H9 (cell line): ENCODE measurements at regions not wholly inside any gene's neighbourhood (a gene's known extent, or its start where the extent isn't known, plus 50 kb on each side); places are given as distances from the start of the nearest gene placed in this dataset.

Experiments used
- DNase-seq: peaks from one replicate; pipeline ENCODE4 v3.0.0-alpha.2; 2017
- H2AFZ ChIP-seq: one replicate; pipeline ENCODE4 v1.6.1; 2013; ENCODE audit warnings: mild to moderate bottlenecking, low read length, control low read depth, moderate library complexity
- H2AK5ac ChIP-seq: 2 replicates; pipeline ENCODE4 v1.6.1; 2013; ENCODE audit warnings: low read length, control low read depth, mixed read lengths; ENCODE audit not compliant: insufficient read length
- H2BK120ac ChIP-seq: one replicate; pipeline ENCODE4 v1.6.1; 2013; ENCODE audit warnings: low read depth, mild to moderate bottlenecking, low read length, control low read depth, inconsistent platforms; ENCODE audit not compliant: poor library complexity, severe bottlenecking
- H2BK12ac ChIP-seq: 2 replicates; pipeline ENCODE4 v1.6.1; 2013; ENCODE audit warnings: low read length, control low read depth, mixed read lengths, low read depth; ENCODE audit not compliant: insufficient read length
- H2BK15ac ChIP-seq: 2 replicates; pipeline ENCODE4 v1.6.1; 2013; ENCODE audit warnings: low read depth, low read length, control low read depth
- H2BK20ac ChIP-seq: one replicate; pipeline ENCODE4 v1.6.1; 2013; ENCODE audit warnings: low read depth, mild to moderate bottlenecking, low read length, control low read depth, inconsistent platforms; ENCODE audit not compliant: poor library complexity, severe bottlenecking
- H2BK5ac ChIP-seq: 2 replicates; pipeline ENCODE4 v1.6.1; 2013; ENCODE audit warnings: low read length, control low read depth, mixed read lengths; ENCODE audit not compliant: insufficient read length
- H3K14ac ChIP-seq: 2 replicates; pipeline ENCODE4 v1.6.1; 2013; ENCODE audit warnings: low read length, control low read depth; ENCODE audit not compliant: insufficient read depth
- H3K18ac ChIP-seq: 2 replicates; pipeline ENCODE4 v1.6.1; 2013; ENCODE audit warnings: low read depth, mild to moderate bottlenecking, mixed read lengths, low read length, control low read depth; ENCODE audit not compliant: insufficient read length
- H3K23ac ChIP-seq: 2 replicates; pipeline ENCODE4 v1.6.1; 2013; ENCODE audit warnings: low read length, control low read depth, mixed read lengths, low read depth; ENCODE audit not compliant: insufficient read length
- H3K23me2 ChIP-seq: 2 replicates; pipeline ENCODE4 v1.6.1; 2013; ENCODE audit warnings: low read depth, mild to moderate bottlenecking, mixed read lengths, low read length, control low read depth; ENCODE audit not compliant: insufficient read length, poor library complexity, severe bottlenecking
- H3K27ac ChIP-seq: 2 replicates; pipeline ENCODE4 v1.5.1; 2013; ENCODE audit warnings: low read length, control low read depth, mixed read lengths, low read depth; ENCODE audit not compliant: insufficient read length
- H3K27me3 ChIP-seq: 2 replicates; pipeline ENCODE4 v1.6.1; 2013; ENCODE audit warnings: low read length, control low read depth, inconsistent platforms; ENCODE audit not compliant: insufficient read depth
- H3K4ac ChIP-seq: 2 replicates; pipeline ENCODE4 v1.6.1; 2013; ENCODE audit warnings: low read depth, mild to moderate bottlenecking, control low read depth, inconsistent platforms, low read length, moderate library complexity
- H3K4me1 ChIP-seq: 2 replicates; pipeline ENCODE4 v1.6.1; 2013; ENCODE audit warnings: low read length, control low read depth, inconsistent platforms; ENCODE audit not compliant: insufficient read depth
- H3K4me2 ChIP-seq: 2 replicates; pipeline ENCODE4 v1.6.1; 2013; ENCODE audit warnings: low read length, control low read depth, mixed read lengths; ENCODE audit not compliant: insufficient read length, insufficient read depth
- H3K56ac ChIP-seq: 2 replicates; pipeline ENCODE4 v1.6.1; 2013; ENCODE audit warnings: low read depth, mild to moderate bottlenecking, mixed read lengths, low read length, control low read depth; ENCODE audit not compliant: insufficient read length
- H3K79me1 ChIP-seq: 2 replicates; pipeline ENCODE4 v1.6.1; 2013; ENCODE audit warnings: low read depth, mild to moderate bottlenecking, moderate library complexity, low read length, control low read depth, inconsistent platforms; ENCODE audit not compliant: insufficient read depth, poor library complexity, severe bottlenecking
- H3K79me2 ChIP-seq: 2 replicates; pipeline ENCODE4 v1.6.1; 2013; ENCODE audit warnings: low read length, control low read depth, inconsistent platforms; ENCODE audit not compliant: insufficient read depth
- H3K9ac ChIP-seq: 2 replicates; pipeline ENCODE4 v1.6.1; 2013; ENCODE audit warnings: low read length, control low read depth, mixed read lengths; ENCODE audit not compliant: insufficient read length; ENCODE audit errors: extremely low read depth
- H3K9me3 ChIP-seq: one replicate; pipeline ENCODE4 v1.6.1; 2013; ENCODE audit warnings: low read depth, low read length, inconsistent platforms; ENCODE audit not compliant: control insufficient read depth
- H3T11ph ChIP-seq: one replicate; pipeline ENCODE4 v1.6.1; 2013; ENCODE audit warnings: mild to moderate bottlenecking, low read length, control low read depth, inconsistent platforms
- H4K20me1 ChIP-seq: one replicate; pipeline ENCODE4 v1.6.1; 2013; ENCODE audit not compliant: control insufficient read depth, insufficient read length, insufficient read depth
- H4K5ac ChIP-seq: 2 replicates; pipeline ENCODE4 v1.6.1; 2013; ENCODE audit warnings: low read depth, mild to moderate bottlenecking, mixed read lengths, low read length, control low read depth; ENCODE audit not compliant: insufficient read length
- H4K8ac ChIP-seq: replicated peaks from 2 replicates; pipeline ENCODE4 v1.6.1; 2013; ENCODE audit warnings: low read length, control low read depth, mixed read lengths, low read depth; ENCODE audit not compliant: insufficient read length
- H4K91ac ChIP-seq: 2 replicates; pipeline ENCODE4 v1.6.1; 2013; ENCODE audit warnings: low read depth, mild to moderate bottlenecking, moderate library complexity, mixed read lengths, low read length, control low read depth; ENCODE audit not compliant: insufficient read length
- H3K27ac Mint-ChIP-seq, 3 experiments: 2 replicates in 2 of 3; 3 replicates in 1 of 3; pipeline ENCODE4 v1.8.0; 2020 to 2021; ENCODE audit warnings: mixed read lengths in 3 of 3, mild to moderate bottlenecking in 1 of 3, moderate library complexity in 1 of 3
- H3K27me3 Mint-ChIP-seq: 2 replicates; pipeline ENCODE4 v1.8.0; 2021; ENCODE audit warnings: low read depth, mild to moderate bottlenecking, moderate library complexity, mixed read lengths
- H3K36me3 Mint-ChIP-seq, 3 experiments: 2 replicates in 2 of 3; 3 replicates in 1 of 3; pipeline ENCODE4 v1.8.0; 2020 to 2021; ENCODE audit warnings: low read depth in 3 of 3, mixed read lengths in 3 of 3; ENCODE audit not compliant: insufficient read depth in 1 of 3
- H3K4me1 Mint-ChIP-seq, 2 experiments: 2 replicates each; pipeline ENCODE4 v1.8.0; 2020; ENCODE audit warnings: mixed read lengths in 2 of 2
- H3K4me3 Mint-ChIP-seq, 2 experiments: 2 replicates in 1 of 2; 3 replicates in 1 of 2; pipeline ENCODE4 v1.8.0; 2020 to 2021; ENCODE audit warnings: mild to moderate bottlenecking in 2 of 2, mixed read lengths in 2 of 2, moderate library complexity in 1 of 2
- H3K9me3 Mint-ChIP-seq, 2 experiments: 2 replicates in 1 of 2; 3 replicates in 1 of 2; pipeline ENCODE4 v1.8.0; 2020; ENCODE audit warnings: mild to moderate bottlenecking in 2 of 2, mixed read lengths in 2 of 2, moderate library complexity in 1 of 2
- whole genome bisulfite sequencing: extraction: QIAGEN DNeasy Blood & Tissue Kit; methylation state at CpG from one replicate; pipeline ENCODE4 v1.1.7; 2013; ENCODE audit warnings: missing lambda C conversion rate, low lambda C conversion rate, mixed read lengths; ENCODE audit not compliant: insufficient read length; ENCODE audit errors: extremely low coverage; 5-methylcytosine and 5-hydroxymethylcytosine counted together
- TF ChIP-seq, protein P1 (sequence below): fragments of 200-600 bp; sonication (generic); conservative IDR thresholded peaks from 3 replicates; pipeline ENCODE4 v1.8.0; 2021; ENCODE audit warnings: antibody characterized with exemption, mild to moderate bottlenecking

DNA sequence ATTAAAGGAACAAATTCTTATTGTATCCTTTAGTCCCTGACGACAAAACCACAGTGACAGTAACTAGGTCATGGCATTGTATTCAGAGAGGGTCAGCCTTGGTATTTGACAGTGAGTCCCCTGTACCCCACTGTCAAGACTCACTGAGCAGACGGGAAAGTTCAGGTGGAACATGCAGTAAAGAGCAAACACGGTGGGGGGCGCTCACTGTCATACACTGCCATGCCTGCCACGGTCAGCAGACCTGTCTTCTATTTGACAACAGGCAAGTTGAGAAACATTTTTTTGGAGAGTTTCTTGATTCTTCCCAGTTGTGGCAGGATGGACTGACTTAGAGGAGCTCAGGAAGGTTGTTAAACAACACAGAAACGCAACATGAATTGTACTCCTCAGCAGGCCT lies 681.6 kb downstream of the KCNJ18 start:
- Histone ChIP-seq H3K56ac (no peak overlapping the region), H2BK15ac (no peak overlapping the region), H4K8ac (no peak overlapping the region), H3K9ac (no peak overlapping the region), H3K27ac (no peak overlapping the region), H4K91ac (no peak overlapping the region), H3K14ac (no peak overlapping the region), H3K27me3 (no peaks in the 10 kb centered on the region), H4K5ac (no peak overlapping the region), H2BK120ac (no peak overlapping the region), H3K79me2 (no peaks in the 10 kb centered on the region), H3K4ac (no peak overlapping the region), H3K4me1 (no peaks in the 10 kb centered on the region), H3K79me1 (no peaks in the 10 kb centered on the region), H4K20me1 (no peaks in the 10 kb centered on the region), H3K18ac (no peak overlapping the region), H3K4me2 (no peak overlapping the region), H3K23me2 (no peaks in the 10 kb centered on the region), H2BK20ac (no peak overlapping the region), H3K23ac (no peak overlapping the region), H2BK12ac (no peak overlapping the region), H2AFZ (no peak overlapping the region), H3T11ph (no peak overlapping the region), H3K9me3 (peaks cover 41% of the 10 kb centered on the region), H2AK5ac (no peak overlapping the region), H2BK5ac (no peak overlapping the region)
- DNase-seq: no peak
- TF ChIP-seq, protein P1, sequence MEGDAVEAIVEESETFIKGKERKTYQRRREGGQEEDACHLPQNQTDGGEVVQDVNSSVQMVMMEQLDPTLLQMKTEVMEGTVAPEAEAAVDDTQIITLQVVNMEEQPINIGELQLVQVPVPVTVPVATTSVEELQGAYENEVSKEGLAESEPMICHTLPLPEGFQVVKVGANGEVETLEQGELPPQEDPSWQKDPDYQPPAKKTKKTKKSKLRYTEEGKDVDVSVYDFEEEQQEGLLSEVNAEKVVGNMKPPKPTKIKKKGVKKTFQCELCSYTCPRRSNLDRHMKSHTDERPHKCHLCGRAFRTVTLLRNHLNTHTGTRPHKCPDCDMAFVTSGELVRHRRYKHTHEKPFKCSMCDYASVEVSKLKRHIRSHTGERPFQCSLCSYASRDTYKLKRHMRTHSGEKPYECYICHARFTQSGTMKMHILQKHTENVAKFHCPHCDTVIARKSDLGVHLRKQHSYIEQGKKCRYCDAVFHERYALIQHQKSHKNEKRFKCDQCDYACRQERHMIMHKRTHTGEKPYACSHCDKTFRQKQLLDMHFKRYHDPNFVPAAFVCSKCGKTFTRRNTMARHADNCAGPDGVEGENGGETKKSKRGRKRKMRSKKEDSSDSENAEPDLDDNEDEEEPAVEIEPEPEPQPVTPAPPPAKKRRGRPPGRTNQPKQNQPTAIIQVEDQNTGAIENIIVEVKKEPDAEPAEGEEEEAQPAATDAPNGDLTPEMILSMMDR: no peak
- WGBS: no CpG with 5 or more reads among the region's 6 CpGs
- Mint-ChIP-seq H3K4me3 (no peak overlapping the region), H3K27ac (no peak overlapping the region), H3K9me3 (peaks cover 57 to 59% of the 10 kb centered on the region in 2 experiments), H3K36me3 (peaks cover 11 to 28% (median 19%) of the 10 kb centered on the region in 3 experiments; a peak in 6 of 7 replicates), H3K27me3 (peaks cover 2% of the 10 kb centered on the region; the same call in 1 of the 2 replicates), H3K4me1 (no peaks in the 10 kb centered on the region)
